Natural killer cell (primary cell): ENCODE measurements at regions not wholly inside any gene's neighbourhood (a gene's known extent, or its start where the extent isn't known, plus 50 kb on each side); places are given as distances from the start of the nearest gene placed in this dataset.

Source experiments
- ATAC-seq, 3 donors: fragments of 150-1000 bp in 2 of 3; fragments of 200-7000 bp in 1 of 3; cut with Tn5 transposase; 1 replicate in 1 of 3; 2 replicates in 2 of 3; pipeline ENCODE4 v1.10.0; 2021; ENCODE audit warnings: mild to moderate bottlenecking in 2 of 3, moderate library complexity in 2 of 3
- DNase-seq, 2 donors: peaks; one replicate each; pipeline versions ENCODE4 v3.0.0 to v3.0.0-alpha.2; 2013 to 2021; ENCODE audit warnings: mixed read lengths in 1 of 2
- H3K27ac ChIP-seq: one replicate; pipeline ENCODE4 v1.5.1; 2013; ENCODE audit warnings: mild to moderate bottlenecking, low read length
- H3K27me3 ChIP-seq: one replicate; pipeline ENCODE4 v1.6.1; 2013; ENCODE audit warnings: low read length; ENCODE audit not compliant: control insufficient read depth, insufficient read depth
- H3K36me3 ChIP-seq: one replicate; pipeline ENCODE4 v1.6.1; 2013; ENCODE audit warnings: low read length; ENCODE audit not compliant: control insufficient read depth, insufficient read depth
- H3K4me1 ChIP-seq: one replicate; pipeline ENCODE4 v1.6.1; 2013; ENCODE audit warnings: low read length; ENCODE audit not compliant: control insufficient read depth, insufficient read depth
- H3K4me3 ChIP-seq: one replicate; pipeline ENCODE4 v1.5.1; 2013; ENCODE audit warnings: low read length
- H3K9me3 ChIP-seq: one replicate; pipeline ENCODE4 v1.6.1; 2013; ENCODE audit warnings: low read length; ENCODE audit not compliant: control insufficient read depth, insufficient read depth
- H3K27ac Mint-ChIP-seq, 2 donors: one replicate each; pipeline ENCODE4 v1.8.0; 2022; ENCODE audit warnings: mild to moderate bottlenecking in 2 of 2, mixed read lengths in 2 of 2, moderate library complexity in 1 of 2
- H3K27me3 Mint-ChIP-seq, 2 donors: one replicate each; pipeline ENCODE4 v1.8.0; 2022; ENCODE audit warnings: low read depth in 2 of 2, mixed read lengths in 2 of 2
- H3K36me3 Mint-ChIP-seq: one replicate; pipeline ENCODE4 v1.8.0; 2022; ENCODE audit warnings: mixed read lengths
- H3K4me1 Mint-ChIP-seq, 2 donors: one replicate each; pipeline ENCODE4 v1.8.0; 2022; ENCODE audit warnings: mixed read lengths in 2 of 2
- H3K4me3 Mint-ChIP-seq: one replicate; pipeline ENCODE4 v1.8.0; 2022; ENCODE audit warnings: mild to moderate bottlenecking, moderate library complexity, mixed read lengths
- H3K9me3 Mint-ChIP-seq, 2 donors: one replicate each; pipeline ENCODE4 v1.8.0; 2022; ENCODE audit warnings: mixed read lengths in 2 of 2
- CTCF ChIP-seq: fragments of 200-600 bp; IDR thresholded peaks from one replicate; pipeline ENCODE4 v1.8.0; 2022; ENCODE audit warnings: antibody characterized with exemption
- WGBS: methylation state at CpG from one replicate; pipeline ENCODE4 v1.1.7; 2013; ENCODE audit warnings: missing lambda C conversion rate; ENCODE audit not compliant: insufficient coverage; 5-methylcytosine and 5-hydroxymethylcytosine counted together
- intact Hi-C: fragments of 100-400 bp; cut with micrococcal nuclease; formaldehyde crosslinking; loops from one replicate; pipeline ENCODE4 v1.14.2; 2022

GRCh38 chr9:89746385-89747116 is 141.7 kb downstream of the GADD45G start:
- DNase-seq (no peak), ATAC-seq (no peak)
- Mint-ChIP-seq H3K4me1 (peaks cover 16 to 23% of the 10 kb centered on the region in 2 donors), H3K27ac (no peak overlapping the region), H3K4me3 (no peak overlapping the region), H3K27me3 (no peaks in the 10 kb centered on the region), H3K36me3 (no peaks in the 10 kb centered on the region), H3K9me3 (no peaks in the 10 kb centered on the region)
- intact Hi-C loops: no loop called here
- no peak for TF ChIP-seq CTCF
- H3K4me3 ChIP-seq: no peak overlapping the region
- no peaks in the 10 kb centered on the region for H3K9me3 ChIP-seq
- no peaks in the 10 kb centered on the region for H3K27me3 ChIP-seq
- no peak overlapping the region for H3K27ac ChIP-seq
- H3K36me3 ChIP-seq: no peaks in the 10 kb centered on the region
- peaks cover 46% of the 10 kb centered on the region for H3K4me1 ChIP-seq
- 89% methylated on average over 15 of the region's 15 CpGs for WGBS

- Mint-ChIP-seq H3K4me3 (no peak overlapping the region), H3K4me1 (peaks cover 14 to 21% of the 10 kb centered on the region in 2 donors), H3K36me3 (no peaks in the 10 kb centered on the region), H3K27me3 (no peaks in the 10 kb centered on the region), H3K27ac (no peak overlapping the region), H3K9me3 (no peaks in the 10 kb centered on the region)
- H3K4me1 ChIP-seq: peaks cover 37% of the 10 kb centered on the region
- no peak overlapping the region for H3K27ac ChIP-seq
- TF ChIP-seq CTCF: no peak
- 94% methylated on average over 13 of the region's 13 CpGs for WGBS
- intact Hi-C loops: no loop called here
- H3K27me3 ChIP-seq: no peaks in the 10 kb centered on the region
- H3K9me3 ChIP-seq: no peaks in the 10 kb centered on the region
- no peak overlapping the region for H3K4me3 ChIP-seq
- ATAC-seq (no peak), DNase-seq (no peak)
- H3K36me3 ChIP-seq: no peaks in the 10 kb centered on the region
These were observed 142.8 kb downstream of the GADD45G start for GRCh38 chr9:89747596-89747995.

GRCh38 chr9:89748021-89748670 is 143.3 kb downstream of the GADD45G start:
- no peaks in the 10 kb centered on the region for H3K36me3 ChIP-seq
- Mint-ChIP-seq H3K27me3 (no peaks in the 10 kb centered on the region), H3K4me3 (no peak overlapping the region), H3K27ac (no peak overlapping the region), H3K36me3 (no peaks in the 10 kb centered on the region), H3K4me1 (peaks cover 9 to 15% of the 10 kb centered on the region in 2 donors), H3K9me3 (no peaks in the 10 kb centered on the region)
- no peak overlapping the region for H3K4me3 ChIP-seq
- peaks cover 31% of the 10 kb centered on the region for H3K4me1 ChIP-seq
- 90% methylated on average over 6 of the region's 6 CpGs for WGBS
- intact Hi-C loops: no loop called here
- no peak for DNase-seq
- no peak overlapping the region for H3K27ac ChIP-seq
- no peaks in the 10 kb centered on the region for H3K9me3 ChIP-seq
- no peak for TF ChIP-seq CTCF
- no peak for ATAC-seq
- no peaks in the 10 kb centered on the region for H3K27me3 ChIP-seq
